ENCODE measurements at regions not wholly inside any gene's neighbourhood (a gene's known extent, or its start where the extent isn't known, plus 50 kb on each side); places are given as distances from the start of the nearest gene placed in this dataset.

GRCh38 chr6:169146521-169146920 lies 107.1 kb downstream of the THBS2 start:
- no peak for TF ChIP-seq POLR2AphosphoS5 (IDR thresholded peaks at IDR 0.05; ENCODE audit: borderline replicate concordance, low read depth, low read length)
- no peak for TF ChIP-seq EZH2 (IDR thresholded peaks at IDR 0.05)
